Dermis microvascular lymphatic vessel endothelial cell (primary cell): ENCODE measurements at regions not wholly inside any gene's neighbourhood (a gene's known extent, or its start where the extent isn't known, plus 50 kb on each side); places are given as distances from the start of the nearest gene placed in this dataset.
"Not testable (repeated sequence)": the region's sequence is repeated elsewhere in the genome, so short reads cannot be mapped to it uniquely, and the experiment has no call there.

Experiments
- DNase-seq, 2 donors: peaks; one replicate each; pipeline versions ENCODE4 v3.0.0 to v3.0.0-alpha.2; 2010; ENCODE audit warnings: low read depth in 2 of 2

DNA sequence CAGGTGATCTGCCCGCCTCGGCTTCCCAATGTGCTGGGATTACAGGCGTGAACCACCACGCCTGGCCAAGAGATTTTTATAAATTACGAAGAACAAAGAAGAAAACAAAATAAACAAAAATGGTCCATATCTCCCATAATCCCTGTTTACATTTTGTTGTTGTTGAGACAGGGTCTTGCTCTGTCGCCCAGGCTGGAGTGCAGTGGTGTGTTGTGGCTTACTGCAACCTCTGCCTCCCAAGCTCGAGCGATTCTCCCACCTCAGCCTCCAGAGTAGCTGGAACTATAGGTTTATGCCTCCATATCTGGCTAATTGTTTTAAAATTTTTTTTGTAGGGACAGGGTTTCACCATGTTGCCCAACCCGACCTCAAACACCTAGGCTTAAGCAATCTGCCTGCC, 156.1 kb downstream of the ZNF664 start:
- no peak for DNase-seq

DNA sequence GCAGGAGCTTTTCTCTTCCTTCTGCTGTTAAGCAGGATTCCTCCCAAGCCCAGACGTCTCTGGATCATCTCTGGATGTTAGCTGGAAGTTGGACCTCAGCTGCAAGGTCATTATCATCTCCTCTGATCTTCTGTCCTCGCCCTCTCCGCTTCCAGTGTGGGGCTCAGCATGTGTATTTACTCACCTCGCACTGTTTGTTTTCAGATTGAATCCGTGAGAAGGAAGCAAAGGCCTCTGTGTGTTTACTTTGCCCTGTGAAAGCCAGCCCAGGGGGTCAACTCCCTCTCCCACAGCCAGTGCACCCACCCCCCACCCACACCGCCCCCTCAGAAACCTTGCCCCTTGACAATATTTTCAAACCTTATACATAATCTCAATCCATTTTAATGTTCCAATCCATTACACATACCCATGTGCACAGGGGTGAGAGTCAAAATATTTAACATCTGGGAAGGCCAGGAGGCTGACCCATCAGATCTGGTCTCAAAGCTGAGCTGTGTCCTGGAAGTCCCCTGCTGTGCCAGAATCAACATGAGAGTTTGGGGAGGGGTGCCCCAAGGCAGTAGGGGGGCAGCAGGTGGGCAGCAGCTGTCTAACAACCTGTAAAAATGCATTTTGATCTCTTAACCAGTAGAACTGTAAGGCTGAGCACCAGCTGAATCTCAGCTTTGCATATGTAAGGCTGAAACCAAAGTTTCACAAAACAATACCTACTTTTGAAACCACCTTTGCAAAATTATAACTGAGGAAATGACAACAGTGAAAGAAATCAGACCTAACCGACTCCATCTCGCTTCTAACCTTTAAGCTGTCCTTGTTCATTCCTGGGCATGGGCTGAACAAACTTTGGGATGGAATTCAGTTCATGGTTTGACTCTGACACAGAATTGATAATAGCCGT, 157.9 kb downstream of the ZNF664 start:
- no peak for DNase-seq

DNA sequence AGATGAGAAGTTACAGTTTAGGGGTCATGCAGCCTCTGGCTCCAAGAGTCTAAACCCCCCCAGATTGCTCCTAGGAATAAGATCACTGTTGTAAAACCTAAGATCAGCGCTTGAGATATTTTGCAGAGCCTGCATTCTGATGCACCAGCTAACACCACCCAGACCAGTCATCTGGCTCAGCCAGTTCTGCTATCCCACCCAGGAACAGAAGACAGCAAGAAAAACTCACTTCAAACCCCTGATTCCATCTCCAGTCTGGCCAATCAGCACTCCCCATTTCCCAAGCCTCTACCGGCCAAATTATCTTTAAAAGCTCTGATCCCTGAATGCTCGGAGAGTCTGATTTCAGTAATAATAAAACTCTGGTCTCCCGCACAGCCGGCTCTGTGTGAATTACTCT, 158.6 kb downstream of the ZNF664 start:
- DNase-seq, result no peak

DNA sequence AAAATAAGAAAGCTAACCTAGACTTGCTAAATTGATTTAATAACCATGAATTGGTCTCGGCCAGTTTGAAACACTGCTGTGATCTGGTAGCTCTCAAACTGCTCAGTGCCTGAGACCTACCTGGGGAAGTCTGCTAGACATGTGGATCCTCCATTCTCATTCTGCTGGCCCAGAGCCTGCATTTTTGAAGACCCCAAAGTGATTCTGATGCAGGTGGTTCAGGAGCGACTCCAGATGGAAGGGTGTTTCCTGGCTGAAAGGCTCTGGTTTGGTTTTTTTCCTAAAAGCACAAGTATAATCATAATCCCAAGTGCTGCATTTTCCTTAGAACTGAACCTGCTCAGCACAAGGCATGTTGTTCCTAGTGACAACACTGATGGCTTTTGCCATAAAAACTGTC, 159.5 kb downstream of the ZNF664 start:
- DNase-seq, result no peak

DNA sequence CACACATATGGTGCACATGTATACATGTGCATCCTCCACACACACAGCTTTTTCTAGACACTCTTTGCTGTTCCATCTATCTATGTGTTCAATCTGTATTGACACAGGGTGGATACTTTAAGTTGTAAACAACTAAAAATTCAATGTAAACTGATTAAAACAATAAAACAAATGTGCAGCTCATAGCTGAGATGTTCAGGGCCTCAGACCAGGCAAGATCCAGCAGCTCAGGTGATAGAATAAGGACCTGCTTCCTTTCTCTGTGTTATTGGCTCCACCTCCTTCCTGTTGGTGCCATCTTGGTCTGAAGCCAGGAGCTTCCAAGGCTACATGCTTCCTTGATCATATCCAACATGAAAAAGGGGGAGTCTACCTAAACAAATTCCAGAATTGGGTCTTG, 158.1 kb upstream of the RFLNA start:
- no peak for DNase-seq

DNA sequence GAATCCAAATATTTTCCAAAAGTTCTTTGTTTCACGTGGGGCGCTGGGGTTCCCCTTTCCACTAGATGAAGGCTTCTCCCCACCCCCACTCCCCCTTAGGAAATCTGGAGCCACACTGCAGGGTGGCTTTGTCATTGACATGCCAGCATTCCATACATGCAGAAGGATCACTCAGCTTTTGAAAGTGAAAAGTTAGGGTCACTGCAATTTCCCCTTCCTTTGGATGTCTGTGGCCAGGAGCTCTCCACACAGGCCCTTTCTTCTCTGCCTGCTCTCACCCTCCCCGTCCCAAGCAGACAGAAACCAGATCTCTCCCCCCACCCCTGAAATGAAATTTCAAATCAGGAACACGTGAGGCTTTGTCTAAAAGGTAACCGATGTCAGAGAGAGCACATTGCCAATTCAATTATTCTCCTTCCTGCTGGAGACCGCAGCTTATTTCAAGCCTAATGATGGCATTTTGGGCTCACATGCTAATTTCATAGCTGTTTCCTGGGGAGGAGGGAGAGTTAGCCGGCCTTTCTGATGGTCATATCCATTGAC, 153.9 kb upstream of the RFLNA start:
- no peak for DNase-seq

DNA sequence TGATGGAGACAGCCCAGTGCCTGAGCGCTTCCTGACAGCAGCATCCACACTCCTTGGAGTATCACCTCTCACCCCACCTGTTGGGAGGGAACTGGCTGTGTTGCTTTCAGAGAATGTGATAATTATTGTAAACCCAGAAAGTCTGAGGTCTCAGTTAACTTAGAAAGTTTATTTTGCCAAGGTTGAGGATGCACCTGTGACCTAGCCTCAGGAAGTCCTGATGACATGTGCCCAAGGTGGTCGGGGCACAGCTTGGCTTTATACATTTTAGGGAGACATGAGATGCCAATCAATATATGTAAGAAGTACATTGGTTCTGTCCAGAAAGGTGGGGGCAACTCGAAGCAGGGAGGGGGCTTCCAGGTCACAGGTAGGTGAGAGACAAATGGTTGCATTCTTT, 153.3 kb upstream of the RFLNA start:
- DNase-seq, result not testable (repeated sequence)

DNA sequence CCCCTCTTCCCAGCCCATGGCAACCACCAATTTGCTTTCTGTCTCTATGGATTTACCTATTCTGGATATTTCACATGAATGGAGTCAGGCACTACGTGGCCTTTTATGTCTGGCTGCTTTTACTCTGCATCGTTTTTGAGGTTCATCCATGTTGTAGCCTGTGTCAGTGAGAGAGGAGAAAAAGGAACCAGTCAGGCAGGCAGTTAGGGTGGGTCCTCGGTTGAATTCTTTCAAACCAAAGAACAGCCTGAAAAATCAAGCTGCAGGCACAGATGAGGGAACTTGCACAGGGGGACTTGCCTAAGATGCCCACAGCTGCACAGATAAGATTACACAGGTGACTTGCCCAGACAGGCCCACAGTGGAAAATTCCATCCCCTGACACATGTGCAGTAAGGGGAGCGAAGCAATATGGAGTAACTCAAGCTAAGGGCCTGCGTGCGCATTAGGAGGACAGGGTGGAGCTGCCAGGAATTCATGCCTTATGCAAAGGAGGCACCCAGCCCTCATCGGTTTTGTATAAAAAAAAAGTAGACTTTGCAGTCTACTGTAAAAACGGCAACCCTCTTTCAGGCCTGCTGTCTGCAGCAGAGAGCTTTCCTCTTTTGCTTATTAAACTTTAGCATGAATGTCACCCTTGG, 152.4 kb upstream of the RFLNA start:
- no peak for DNase-seq

DNA sequence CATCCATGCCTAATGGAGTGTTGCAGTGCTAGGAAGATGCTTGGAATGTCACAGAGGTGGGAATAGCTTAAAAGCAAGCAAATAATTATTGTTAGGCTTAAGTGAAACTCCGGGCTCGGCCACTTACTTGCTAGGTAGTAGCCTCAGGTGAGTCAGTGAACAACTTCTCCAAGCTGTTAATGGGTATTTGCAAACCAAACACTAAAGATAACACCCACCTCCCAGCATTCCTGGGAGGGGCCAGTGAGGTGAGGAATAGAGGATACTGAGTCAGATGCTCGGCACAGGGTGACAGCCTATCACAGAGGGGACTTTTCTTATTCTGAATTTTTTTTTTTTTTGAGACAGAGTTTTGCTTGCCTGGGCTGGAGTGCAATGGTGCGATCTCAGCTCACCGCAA, 151.2 kb upstream of the RFLNA start:
- no peak for DNase-seq

DNA sequence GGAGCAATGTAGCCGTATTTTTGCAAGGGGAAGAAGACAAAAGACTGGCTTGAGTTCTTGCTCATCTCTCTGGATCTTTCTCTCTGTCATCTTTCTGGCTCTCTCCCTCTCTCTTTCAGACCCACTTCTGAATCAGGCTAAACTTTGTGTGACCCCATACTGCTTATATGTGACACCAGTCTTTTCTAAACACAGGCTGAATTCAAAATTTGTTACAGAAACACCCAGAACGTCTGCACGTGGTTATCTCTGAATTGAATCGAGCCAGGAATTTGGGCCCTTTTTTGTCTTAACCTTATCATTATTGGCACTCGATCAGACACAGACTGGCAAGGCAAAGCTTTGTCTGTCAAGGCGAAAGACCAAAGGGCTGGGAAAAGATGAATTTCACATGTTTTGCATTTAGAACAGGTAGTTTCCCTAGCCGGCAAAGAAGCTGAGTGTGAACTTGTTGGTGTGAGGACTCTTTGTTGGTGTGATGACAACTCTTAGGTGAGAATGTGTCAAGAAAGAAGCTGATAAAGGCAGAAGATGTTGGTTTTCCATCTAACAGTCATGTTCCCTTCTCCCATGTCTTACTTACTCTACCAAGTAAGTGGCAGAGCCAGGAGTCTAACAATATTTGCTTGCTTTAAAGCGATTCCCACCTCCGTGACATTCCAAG, 150.2 kb upstream of the RFLNA start:
- no peak for DNase-seq

DNA sequence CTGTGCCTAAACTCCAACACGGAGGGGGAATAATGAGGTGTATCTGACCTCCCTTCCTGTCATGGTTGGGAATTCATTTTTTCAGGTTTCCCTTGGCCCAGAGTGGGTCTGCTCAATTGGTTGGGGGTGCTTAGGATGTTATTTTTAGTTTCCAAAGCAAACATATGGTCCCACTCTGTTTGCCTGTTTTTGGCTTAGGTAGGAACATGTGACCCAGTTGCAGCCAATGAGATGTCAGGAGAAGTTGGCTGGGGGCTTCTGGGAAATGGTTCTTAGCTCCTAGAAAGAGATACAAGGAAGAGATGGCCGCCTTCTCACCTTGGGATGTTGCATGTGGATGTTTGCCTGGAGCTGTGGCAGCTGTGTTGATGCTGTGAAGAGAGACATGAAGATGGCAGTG, 147.9 kb upstream of the RFLNA start:
- DNase-seq, result no peak

DNA sequence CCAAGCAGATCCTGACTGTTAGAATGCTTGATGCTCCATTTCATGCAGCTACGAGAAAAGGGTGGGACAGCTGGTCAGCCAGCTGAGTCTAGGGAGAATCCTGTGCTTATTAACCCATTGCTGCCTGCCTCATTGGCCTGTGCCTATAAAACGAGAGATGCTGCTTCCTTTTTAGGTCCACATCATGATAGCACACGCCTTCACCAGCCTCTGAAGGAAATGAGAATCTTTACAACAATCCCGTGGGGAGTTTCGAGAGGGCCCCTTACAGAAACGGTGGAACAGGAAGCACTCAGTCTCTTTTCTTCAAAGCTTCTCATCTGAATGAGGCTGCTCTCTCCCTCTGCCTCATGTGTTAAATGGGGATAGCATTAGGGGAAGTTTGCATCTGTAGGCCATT, 147.3 kb upstream of the RFLNA start:
- DNase-seq, result no peak

DNA sequence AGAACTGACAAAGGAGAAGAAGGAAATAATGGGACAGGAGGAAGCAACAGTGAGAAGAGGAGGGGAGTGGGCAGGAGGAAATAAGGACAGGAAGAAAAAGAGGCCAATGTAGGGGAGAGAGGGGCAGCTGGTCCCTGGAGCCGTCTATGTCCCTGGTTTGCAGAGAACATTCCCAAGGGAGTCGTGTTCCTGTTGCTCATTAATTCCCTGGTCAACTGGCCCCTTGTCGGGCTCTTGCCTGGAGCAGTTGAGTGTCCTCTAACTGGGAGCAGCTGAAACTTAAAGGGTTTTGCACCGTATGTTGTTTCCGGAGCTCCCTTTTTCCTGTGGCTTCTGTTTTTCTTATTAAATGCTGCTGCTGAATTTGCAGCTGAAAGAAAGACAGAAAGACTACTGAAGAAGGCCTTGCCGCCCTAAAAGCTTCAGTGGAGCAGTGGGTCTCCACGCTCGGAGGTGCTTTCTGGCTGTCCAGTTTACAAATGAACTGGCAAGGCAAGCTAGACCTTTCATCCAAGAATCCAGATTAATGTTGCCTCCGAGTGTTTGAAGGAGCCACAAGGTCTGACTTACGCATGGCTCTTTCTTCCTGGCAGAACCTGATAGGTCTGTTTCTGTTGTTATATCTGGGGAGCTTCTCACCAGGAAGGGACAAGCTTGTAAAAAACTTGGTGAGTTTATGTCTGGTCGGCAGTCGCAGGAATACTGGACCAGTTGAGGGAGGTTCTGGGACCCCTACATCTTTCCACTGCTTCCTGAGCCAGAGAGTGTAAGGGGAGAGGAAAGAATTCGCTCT, 146.2 kb upstream of the RFLNA start:
- no peak for DNase-seq

DNA sequence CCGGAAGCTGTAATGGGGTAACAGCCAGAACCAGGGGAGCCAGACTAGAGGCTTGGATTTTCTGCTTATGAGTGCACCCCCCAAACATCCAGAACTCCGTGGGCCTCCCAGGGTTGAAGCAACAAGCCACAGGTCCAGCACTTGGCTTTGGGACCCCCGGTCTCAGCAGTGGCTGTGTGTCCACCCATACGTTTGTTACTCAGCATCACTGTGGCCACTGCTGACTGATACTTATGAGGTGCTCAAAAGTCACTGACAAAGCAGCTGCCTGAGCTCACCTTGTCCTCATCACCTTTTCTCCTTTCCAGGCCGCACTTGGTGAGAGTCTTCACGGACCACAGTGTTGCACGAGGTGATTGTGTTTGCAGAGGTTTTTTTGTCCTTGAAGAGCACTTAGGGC, 145.6 kb upstream of the RFLNA start:
- no peak for DNase-seq

DNA sequence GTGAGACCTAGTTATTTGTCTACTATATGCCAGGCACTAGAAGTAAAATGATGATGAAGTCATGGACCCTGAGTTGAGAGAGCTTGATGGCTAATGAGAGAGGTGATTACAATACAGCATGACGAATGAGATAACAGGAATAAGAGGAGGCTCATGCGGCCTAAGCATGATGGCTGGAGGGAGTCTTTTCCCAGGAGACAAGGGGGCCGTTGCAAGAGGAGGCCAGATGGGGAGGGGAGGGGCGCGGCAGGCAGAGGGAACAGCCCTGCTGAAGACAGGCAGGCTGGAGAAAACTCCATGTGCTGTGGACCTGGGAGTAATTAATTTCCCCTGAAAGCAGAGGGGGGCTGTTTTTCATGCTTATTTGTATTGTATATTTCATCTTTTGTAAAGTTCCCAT, 144.7 kb upstream of the RFLNA start:
- DNase-seq, result no peak

DNA sequence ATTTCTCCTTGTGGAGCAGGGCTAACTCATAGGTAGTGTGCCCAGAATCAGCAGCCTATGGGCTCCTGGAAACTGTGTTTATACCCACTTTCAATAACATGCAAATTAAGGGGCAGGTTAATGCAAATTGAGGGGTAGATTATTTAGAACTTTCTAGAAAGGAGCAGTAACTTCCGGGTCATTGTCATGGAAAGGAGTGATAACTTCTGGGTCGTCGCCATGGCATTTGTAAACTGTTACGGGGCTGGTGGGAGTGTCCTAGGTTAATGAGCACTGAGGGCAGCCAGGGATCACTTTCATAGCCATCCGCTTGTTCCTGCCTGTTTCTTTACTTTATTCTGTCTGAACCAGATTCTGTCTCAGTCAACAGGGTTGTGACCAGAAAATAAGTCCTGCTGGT, 143.3 kb upstream of the RFLNA start:
- DNase-seq, result no peak

DNA sequence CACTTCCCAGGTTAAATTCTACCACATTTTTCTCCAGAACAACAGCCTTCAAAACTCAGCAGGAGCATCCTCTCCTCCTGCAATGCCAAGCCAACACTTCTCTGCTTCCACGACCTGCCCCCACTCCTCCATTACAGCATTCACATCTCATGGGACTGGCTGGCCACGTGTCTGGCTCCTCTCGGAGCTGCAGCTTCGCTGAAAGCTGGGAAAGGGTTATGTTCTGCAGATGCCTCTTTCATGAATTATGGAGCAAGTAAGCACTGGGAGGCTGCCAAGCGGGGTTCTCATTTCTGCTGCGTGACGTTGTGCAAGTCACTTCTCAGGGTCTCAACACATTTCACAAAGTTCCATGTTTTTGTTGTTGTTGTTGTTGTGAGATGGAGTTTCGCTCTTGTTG, 142.2 kb upstream of the RFLNA start:
- DNase-seq, result no peak

DNA sequence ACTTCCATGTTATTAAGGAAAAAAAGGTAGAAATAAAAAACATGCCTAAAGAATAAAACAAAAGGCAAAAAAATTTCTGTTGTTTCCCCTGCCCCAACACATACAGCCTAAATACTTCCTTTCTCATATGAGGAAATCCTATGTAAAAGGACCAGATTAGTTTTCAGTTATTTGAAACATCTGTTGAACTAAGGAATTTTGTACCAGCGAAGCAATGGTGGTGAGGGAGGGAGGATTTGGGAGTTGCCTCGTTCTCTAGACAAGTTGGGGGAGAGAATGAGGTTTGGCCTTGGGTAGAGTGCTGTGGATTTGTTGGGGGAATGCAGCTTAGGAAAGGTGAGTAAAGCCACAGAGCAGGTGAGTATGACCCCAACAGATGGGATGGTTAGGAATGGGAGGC, 141.5 kb upstream of the RFLNA start:
- DNase-seq, result no peak

DNA sequence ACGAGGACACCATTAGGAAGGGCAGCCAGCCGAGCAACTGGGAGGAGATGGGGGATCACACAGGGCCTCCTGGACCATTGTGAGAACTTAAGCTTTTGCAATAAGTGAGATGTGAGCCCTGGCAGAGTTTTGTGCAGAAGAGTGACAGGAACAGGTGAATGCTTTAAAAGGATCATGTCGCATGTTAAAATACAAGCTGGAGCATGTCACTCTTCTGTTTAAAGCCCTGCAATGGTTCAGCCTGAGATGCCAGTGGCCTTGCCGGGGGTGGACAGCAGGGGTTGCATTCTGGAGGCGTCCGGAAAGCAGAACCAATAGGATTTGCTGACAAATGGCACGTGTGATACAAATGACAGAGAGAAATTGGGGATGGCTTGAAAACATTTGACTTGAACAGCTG, 137.5 kb upstream of the RFLNA start:
- no peak for DNase-seq

DNA sequence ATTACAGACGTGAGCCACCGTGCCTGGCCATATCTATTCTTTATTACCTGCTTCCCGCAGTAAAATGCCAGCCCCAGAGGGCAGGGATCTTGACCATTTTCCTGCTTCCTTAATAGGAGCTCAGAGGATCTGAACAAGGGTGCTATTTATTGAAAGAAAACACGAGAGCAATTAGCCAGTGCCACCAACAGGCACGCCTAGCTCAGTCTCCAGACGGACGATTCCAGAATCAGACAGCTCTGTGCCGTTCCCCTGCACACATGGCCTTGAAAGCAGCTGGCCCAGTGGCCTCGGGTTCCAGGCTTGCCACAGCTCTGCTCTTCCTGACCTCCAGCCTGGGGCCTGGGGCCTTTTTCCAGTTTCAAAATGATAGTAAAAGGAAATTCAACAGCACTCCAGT, 135.2 kb upstream of the RFLNA start:
- DNase-seq, result no peak

DNA sequence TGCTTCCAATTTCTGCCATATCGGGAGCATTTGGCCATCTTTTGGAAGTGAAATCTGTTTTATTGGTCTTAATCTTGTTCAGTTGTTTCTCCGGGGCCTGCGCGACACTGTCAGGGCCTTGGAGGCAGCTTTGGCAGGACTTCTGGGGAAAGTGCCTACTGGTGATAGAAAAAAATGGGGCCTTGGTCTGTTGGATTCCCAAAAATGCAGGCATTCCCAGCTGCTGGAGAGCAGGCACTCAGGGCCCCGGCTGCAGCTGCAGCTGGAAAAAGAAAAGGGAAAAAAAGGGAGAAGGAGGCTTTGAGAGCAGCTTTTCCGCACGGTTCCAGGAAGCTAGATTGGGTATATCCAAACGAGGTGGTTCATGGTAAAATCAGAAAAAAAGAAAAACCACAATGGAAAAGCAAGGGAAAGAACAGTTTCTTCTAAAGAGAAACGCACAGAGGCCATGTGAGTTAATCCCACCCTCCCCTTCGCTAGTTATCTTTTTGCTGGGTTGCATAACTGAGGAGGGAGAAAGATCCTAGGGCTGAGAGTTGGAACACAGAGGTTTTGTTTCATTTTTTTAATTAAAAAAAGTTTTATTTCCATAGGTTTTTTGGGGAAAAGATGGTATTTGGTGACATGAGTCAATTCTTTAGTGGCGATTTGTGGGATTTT, 134.7 kb upstream of the RFLNA start:
- DNase-seq, result no peak
